Choroid plexus epithelial cell (primary cell): ENCODE measurements at regions not wholly inside any gene's neighbourhood (a gene's known extent, or its start where the extent isn't known, plus 50 kb on each side); places are given as distances from the start of the nearest gene placed in this dataset.

Experiments
- DNase-seq: peaks from one replicate; pipeline ENCODE4 v3.0.0-alpha.2; 2010; ENCODE audit warnings: low read depth
- H3K4me3 ChIP-seq: 2 replicates; pipeline ENCODE4 v1.5.1; 2011; ENCODE audit warnings: low read depth, mild to moderate bottlenecking, control low read depth, low read length, moderate library complexity
- CTCF ChIP-seq: conservative IDR thresholded peaks from 2 replicates; pipeline ENCODE4 v1.5.1; 2011; ENCODE audit warnings: low read depth, mild to moderate bottlenecking, control low read depth, inconsistent platforms, low read length, moderate library complexity

GRCh38 chr15:69941301-69941605 lies 156.5 kb downstream of the TLE3 start:
- DNase-seq = no peak
- TF ChIP-seq CTCF = no peak
- H3K4me3 ChIP-seq = no peak overlapping the region

- TF ChIP-seq CTCF = no peak
- H3K4me3 ChIP-seq = no peak overlapping the region
- no peak for DNase-seq
These were observed 155.8 kb downstream of the TLE3 start for GRCh38 chr15:69941706-69942495.

GRCh38 chr15:69943637-69944036 lies 154.1 kb downstream of the TLE3 start:
- DNase-seq = no peak
- no peak for TF ChIP-seq CTCF
- H3K4me3 ChIP-seq = no peak overlapping the region

- TF ChIP-seq CTCF = no peak
- DNase-seq = no peak
- no peak overlapping the region for H3K4me3 ChIP-seq
These were observed 152.0 kb downstream of the TLE3 start for GRCh38 chr15:69945729-69946128.

GRCh38 chr15:69946870-69947269 lies 150.8 kb downstream of the TLE3 start:
- TF ChIP-seq CTCF = no peak
- no peak overlapping the region for H3K4me3 ChIP-seq
- no peak for DNase-seq

- DNase-seq = peak; percentile 11
- no peak for TF ChIP-seq CTCF
- H3K4me3 ChIP-seq = no peak overlapping the region
These were observed 150.3 kb downstream of the TLE3 start for GRCh38 chr15:69947394-69947793.

GRCh38 chr15:69949485-69949884 lies 148.2 kb downstream of the TLE3 start:
- no peak for TF ChIP-seq CTCF
- no peak overlapping the region for H3K4me3 ChIP-seq
- no peak for DNase-seq
